ENCODE measurements at regions not wholly inside any gene's neighbourhood (a gene's known extent, or its start where the extent isn't known, plus 50 kb on each side); places are given as distances from the start of the nearest gene placed in this dataset.

- POLR2A ChIA-PET: no interaction called here
- CTCF ChIA-PET: no interaction called here
- TF ChIP-seq HDGF (IDR thresholded peaks at IDR 0.05; ENCODE audit: borderline replicate concordance): no peak
- DNase-seq (ENCODE audit: extremely low spot score): no peak
Measured at GRCh38 chr4:144557404-144557803, 88.6 kb upstream of the HHIP start.

- no peak for TF ChIP-seq ARNT (IDR thresholded peaks at IDR 0.05)
- no peak for TF ChIP-seq SP1 (IDR thresholded peaks at IDR 0.05)
- no peak for TF ChIP-seq SUZ12 (IDR thresholded peaks at IDR 0.05)
- TF ChIP-seq FOXM1 (IDR thresholded peaks at IDR 0.05; ENCODE audit: borderline replicate concordance): no peak
- no peak for DNase-seq (ENCODE audit: extremely low spot score)
- ChIA-PET CTCF (no interaction called here), POLR2A (no interaction called here)
Measured at GRCh38 chr4:144562019-144562705, 83.8 kb upstream of the HHIP start.

DNA sequence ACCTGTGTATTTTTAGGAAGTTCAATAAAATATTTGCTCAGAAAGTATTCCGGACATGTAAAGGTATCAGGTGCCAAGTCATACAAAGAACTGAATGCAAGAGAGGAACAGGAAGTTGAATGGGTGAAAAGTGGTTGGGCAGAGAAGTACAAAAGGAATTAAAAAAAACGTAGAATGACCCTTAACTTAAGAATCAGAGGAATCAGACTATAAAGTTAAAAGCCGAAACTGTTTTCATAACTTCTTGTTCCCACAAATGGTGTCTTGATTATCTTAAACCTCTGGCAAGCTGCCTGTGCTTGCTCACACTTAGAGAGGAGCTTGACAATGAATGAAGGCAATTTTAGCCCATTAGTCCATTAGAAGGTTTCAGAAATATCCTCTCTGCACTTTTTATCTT, 81.6 kb upstream of the HHIP start:
- POLR2A ChIA-PET: no interaction called here
- CTCF ChIA-PET: no interaction called here
- no peak for TF ChIP-seq ARNT (IDR thresholded peaks at IDR 0.05)
- no peak for DNase-seq (ENCODE audit: extremely low spot score)

GRCh38 chr4:144565527-144566195, 80.3 kb upstream of the HHIP start:
- DNase-seq (ENCODE audit: extremely low spot score): no peak
- POLR2A ChIA-PET: no interaction called here
- CTCF ChIA-PET: no interaction called here
- TF ChIP-seq SUZ12 (IDR thresholded peaks at IDR 0.05) (no peak), FOXK2 (IDR thresholded peaks at IDR 0.05) (no peak), FOXA1 (IDR thresholded peaks at IDR 0.05) (no peak), ELF4 (IDR thresholded peaks at IDR 0.05) (no peak), L3MBTL2 (conservative IDR thresholded peaks at IDR 0.05) (no peak), LEF1 (IDR thresholded peaks at IDR 0.05; ENCODE audit: borderline replicate concordance) (no peak), ZNF384 (IDR thresholded peaks at IDR 0.05) (no peak), FOXM1 (IDR thresholded peaks at IDR 0.05; ENCODE audit: borderline replicate concordance) (no peak), ARNT (IDR thresholded peaks at IDR 0.05) (no peak), NFRKB (IDR thresholded peaks at IDR 0.05) (no peak), HDGF (IDR thresholded peaks at IDR 0.05; ENCODE audit: borderline replicate concordance) (no peak), CTBP1 (IDR thresholded peaks at IDR 0.05; ENCODE audit: borderline replicate concordance) (no peak), SP1 (IDR thresholded peaks at IDR 0.05) (no peak), TARDBP (IDR thresholded peaks at IDR 0.05) (no peak), BHLHE40 (IDR thresholded peaks at IDR 0.05; ENCODE audit: borderline replicate concordance) (no peak)
- TF ChIP-seq, protein P1, sequence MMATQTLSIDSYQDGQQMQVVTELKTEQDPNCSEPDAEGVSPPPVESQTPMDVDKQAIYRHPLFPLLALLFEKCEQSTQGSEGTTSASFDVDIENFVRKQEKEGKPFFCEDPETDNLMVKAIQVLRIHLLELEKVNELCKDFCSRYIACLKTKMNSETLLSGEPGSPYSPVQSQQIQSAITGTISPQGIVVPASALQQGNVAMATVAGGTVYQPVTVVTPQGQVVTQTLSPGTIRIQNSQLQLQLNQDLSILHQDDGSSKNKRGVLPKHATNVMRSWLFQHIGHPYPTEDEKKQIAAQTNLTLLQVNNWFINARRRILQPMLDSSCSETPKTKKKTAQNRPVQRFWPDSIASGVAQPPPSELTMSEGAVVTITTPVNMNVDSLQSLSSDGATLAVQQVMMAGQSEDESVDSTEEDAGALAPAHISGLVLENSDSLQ (IDR thresholded peaks at IDR 0.05): no peak

- POLR2A ChIA-PET: no interaction called here
- CTCF ChIA-PET: interaction anchor here (0.8 kb wide), 1 partner anchor 9 kb away, joined by 4 read pairs; no protein-coding TSS in a partner anchor
- DNase-seq (ENCODE audit: extremely low spot score): no peak
- TF ChIP-seq BHLHE40 (IDR thresholded peaks at IDR 0.05; ENCODE audit: borderline replicate concordance) (no peak), ARNT (IDR thresholded peaks at IDR 0.05) (no peak), NFRKB (IDR thresholded peaks at IDR 0.05) (no peak), SP1 (IDR thresholded peaks at IDR 0.05) (no peak), TARDBP (IDR thresholded peaks at IDR 0.05) (no peak), LEF1 (IDR thresholded peaks at IDR 0.05; ENCODE audit: borderline replicate concordance) (no peak), FOXK2 (IDR thresholded peaks at IDR 0.05) (no peak), ELF4 (IDR thresholded peaks at IDR 0.05) (no peak), HDGF (IDR thresholded peaks at IDR 0.05; ENCODE audit: borderline replicate concordance) (no peak)
Measured at GRCh38 chr4:144572660-144573059, 73.3 kb upstream of the HHIP start.

GRCh38 chr4:144574000-144574399, 72.0 kb upstream of the HHIP start:
- ChIA-PET CTCF (no interaction called here), POLR2A (no interaction called here)
- TF ChIP-seq CTBP1 (IDR thresholded peaks at IDR 0.05; ENCODE audit: borderline replicate concordance): no peak
- TF ChIP-seq ZNF384 (IDR thresholded peaks at IDR 0.05): no peak
- TF ChIP-seq FOXM1 (IDR thresholded peaks at IDR 0.05; ENCODE audit: borderline replicate concordance): no peak
- TF ChIP-seq ELF4 (IDR thresholded peaks at IDR 0.05): no peak
- no peak for TF ChIP-seq FOXK2 (IDR thresholded peaks at IDR 0.05)
- TF ChIP-seq SUZ12 (IDR thresholded peaks at IDR 0.05): no peak
- no peak for TF ChIP-seq TARDBP (IDR thresholded peaks at IDR 0.05)
- no peak for TF ChIP-seq BHLHE40 (IDR thresholded peaks at IDR 0.05; ENCODE audit: borderline replicate concordance)
- no peak for TF ChIP-seq L3MBTL2 (conservative IDR thresholded peaks at IDR 0.05)
- TF ChIP-seq, protein P1 (IDR thresholded peaks at IDR 0.05): no peak
- no peak for TF ChIP-seq ARNT (IDR thresholded peaks at IDR 0.05)
- no peak for TF ChIP-seq HDGF (IDR thresholded peaks at IDR 0.05; ENCODE audit: borderline replicate concordance)
- no peak for TF ChIP-seq SP1 (IDR thresholded peaks at IDR 0.05)
- TF ChIP-seq LEF1 (IDR thresholded peaks at IDR 0.05; ENCODE audit: borderline replicate concordance): no peak
- TF ChIP-seq NFRKB (IDR thresholded peaks at IDR 0.05): no peak
- TF ChIP-seq FOXA1 (IDR thresholded peaks at IDR 0.05): no peak
- DNase-seq (ENCODE audit: extremely low spot score): no peak

DNA sequence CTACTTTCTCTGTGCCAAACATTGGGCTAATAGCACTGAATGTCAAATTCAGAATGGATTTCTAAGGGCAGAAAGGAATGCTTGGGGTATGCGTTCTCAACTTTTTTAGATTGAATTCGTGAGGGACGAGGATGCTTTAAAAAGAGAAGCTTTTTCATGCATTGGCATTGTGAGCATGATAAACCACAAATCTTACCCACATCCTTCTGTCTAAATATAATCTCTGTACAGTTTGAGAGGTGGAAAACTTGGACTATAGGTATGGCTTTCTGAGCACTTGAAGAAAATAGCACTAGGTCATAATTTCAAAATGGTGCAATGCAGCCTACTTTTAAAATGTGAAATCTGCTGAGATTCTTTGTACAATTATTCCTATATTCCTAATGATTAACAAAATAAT, 71.4 kb upstream of the HHIP start:
- DNase-seq (ENCODE audit: extremely low spot score): no peak
- CTCF ChIA-PET: interaction anchor here (1.0 kb wide), 1 partner anchor 10 kb away, joined by 4 read pairs; no protein-coding TSS in a partner anchor
- no peak for TF ChIP-seq L3MBTL2 (conservative IDR thresholded peaks at IDR 0.05)
- POLR2A ChIA-PET: no interaction called here

Data from HEK293T (cell line).